ENCODE measurements at regions not wholly inside any gene's neighbourhood (a gene's known extent, or its start where the extent isn't known, plus 50 kb on each side); places are given as distances from the start of the nearest gene placed in this dataset.

DNA sequence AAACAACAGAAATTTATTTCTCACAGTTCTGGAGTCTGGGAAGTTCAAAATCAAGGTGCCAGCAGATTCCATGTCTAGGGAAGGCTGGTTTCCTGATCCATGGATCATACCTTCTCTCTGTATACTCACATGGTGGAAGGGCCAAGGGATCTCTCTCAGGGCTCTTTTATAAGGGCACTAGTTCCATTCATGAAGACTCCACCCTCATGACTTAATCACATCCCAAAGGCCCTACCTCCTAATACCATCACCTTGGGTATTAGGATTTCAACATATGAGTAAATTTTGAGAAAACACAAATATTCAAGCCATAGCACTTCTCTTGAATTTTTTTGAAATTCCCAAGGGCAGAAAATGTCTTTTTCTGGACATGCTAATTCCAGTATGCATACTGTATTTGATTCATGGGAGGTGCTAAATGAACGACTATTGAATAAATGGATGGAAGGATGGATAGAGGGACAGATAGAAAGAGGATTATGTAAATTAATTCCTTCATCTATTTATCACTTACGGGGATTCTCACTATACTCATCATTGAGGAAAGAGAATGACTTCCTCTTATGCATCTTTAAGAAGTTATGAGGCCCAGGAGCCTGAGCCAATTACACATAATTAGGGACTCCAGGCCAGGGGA is 182.8 kb downstream of the NRIP1 start:
- TF ChIP-seq, protein P1, sequence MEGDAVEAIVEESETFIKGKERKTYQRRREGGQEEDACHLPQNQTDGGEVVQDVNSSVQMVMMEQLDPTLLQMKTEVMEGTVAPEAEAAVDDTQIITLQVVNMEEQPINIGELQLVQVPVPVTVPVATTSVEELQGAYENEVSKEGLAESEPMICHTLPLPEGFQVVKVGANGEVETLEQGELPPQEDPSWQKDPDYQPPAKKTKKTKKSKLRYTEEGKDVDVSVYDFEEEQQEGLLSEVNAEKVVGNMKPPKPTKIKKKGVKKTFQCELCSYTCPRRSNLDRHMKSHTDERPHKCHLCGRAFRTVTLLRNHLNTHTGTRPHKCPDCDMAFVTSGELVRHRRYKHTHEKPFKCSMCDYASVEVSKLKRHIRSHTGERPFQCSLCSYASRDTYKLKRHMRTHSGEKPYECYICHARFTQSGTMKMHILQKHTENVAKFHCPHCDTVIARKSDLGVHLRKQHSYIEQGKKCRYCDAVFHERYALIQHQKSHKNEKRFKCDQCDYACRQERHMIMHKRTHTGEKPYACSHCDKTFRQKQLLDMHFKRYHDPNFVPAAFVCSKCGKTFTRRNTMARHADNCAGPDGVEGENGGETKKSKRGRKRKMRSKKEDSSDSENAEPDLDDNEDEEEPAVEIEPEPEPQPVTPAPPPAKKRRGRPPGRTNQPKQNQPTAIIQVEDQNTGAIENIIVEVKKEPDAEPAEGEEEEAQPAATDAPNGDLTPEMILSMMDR (IDR thresholded peaks at IDR 0.05): no peak

DNA sequence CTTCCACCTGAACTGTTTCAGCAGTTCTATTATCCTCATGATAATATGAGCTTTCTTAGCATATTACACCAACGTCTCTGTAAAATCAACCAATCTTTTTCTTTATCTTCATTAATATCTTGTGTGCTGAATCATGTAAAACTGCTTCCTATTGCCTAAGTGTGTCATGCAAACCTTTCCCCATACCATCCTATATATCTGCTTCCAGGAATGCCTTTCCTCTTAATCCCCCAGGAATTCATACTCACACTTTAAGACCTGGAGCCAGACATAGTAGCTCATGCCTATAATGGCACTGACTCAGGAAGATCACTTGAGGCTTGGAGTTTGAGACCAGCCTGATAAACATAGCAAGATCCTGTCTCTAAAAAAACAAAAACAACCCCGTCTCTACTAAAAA is 183.9 kb downstream of the NRIP1 start:
- no peaks in the 10 kb centered on the region for H3K27me3 ChIP-seq
- TF ChIP-seq, protein P1 (IDR thresholded peaks at IDR 0.05): no peak
- H3K9ac ChIP-seq (ENCODE audit: low read depth in 2 of 2, low read length in 2 of 2): no peak overlapping the region
- no peaks in the 10 kb centered on the region for H3K36me3 ChIP-seq
- intact Hi-C loops (cut with DNase I): no loop called here
- no peak overlapping the region for H3K4me3 ChIP-seq
- H3K27ac ChIP-seq: no peak overlapping the region
- DNase-seq: no peak
- H3K9me3 ChIP-seq: no peaks in the 10 kb centered on the region
- no peaks in the 10 kb centered on the region for H3K4me1 ChIP-seq

More for the DNA sequence above, 182.8 kb downstream of the NRIP1 start:
- H3K27me3 ChIP-seq: no peaks in the 10 kb centered on the region
- H3K36me3 ChIP-seq: no peaks in the 10 kb centered on the region
- H3K27ac ChIP-seq: no peak overlapping the region
- H3K9ac ChIP-seq (ENCODE audit: low read depth in 2 of 2, low read length in 2 of 2): no peak overlapping the region
- intact Hi-C loops (cut with DNase I): no loop called here
- DNase-seq: no peak
- H3K4me1 ChIP-seq: no peaks in the 10 kb centered on the region
- H3K9me3 ChIP-seq: no peaks in the 10 kb centered on the region
- H3K4me3 ChIP-seq: no peak overlapping the region

DNA sequence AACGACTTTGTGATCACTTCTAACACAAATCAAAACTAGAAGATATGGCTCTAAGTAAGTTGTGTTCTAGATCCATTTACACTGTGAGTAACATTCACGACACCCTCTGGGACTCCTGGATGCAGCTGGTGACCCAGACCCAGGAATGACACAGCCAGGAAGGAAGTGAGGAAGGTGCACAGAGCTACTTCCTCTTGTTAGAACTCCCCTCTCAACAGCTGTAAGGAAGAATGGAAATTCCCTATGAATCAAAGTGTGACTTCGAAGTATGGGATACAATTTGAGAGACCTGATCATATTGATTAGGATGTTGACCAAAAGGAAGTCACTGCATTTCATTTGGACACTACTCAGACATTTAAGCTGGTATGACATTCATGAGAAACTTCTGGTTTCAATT is 185.3 kb downstream of the NRIP1 start:
- Histone ChIP-seq H3K9ac (ENCODE audit: low read depth in 2 of 2, low read length in 2 of 2) (no peak overlapping the region), H3K9me3 (no peaks in the 10 kb centered on the region), H3K4me3 (no peak overlapping the region), H3K27me3 (no peaks in the 10 kb centered on the region), H3K36me3 (no peaks in the 10 kb centered on the region), H3K4me1 (no peaks in the 10 kb centered on the region), H3K27ac (no peak overlapping the region)
- no peak for DNase-seq
- TF ChIP-seq, protein P1 (IDR thresholded peaks at IDR 0.05): no peak
- intact Hi-C loops (cut with DNase I): no loop called here

DNA sequence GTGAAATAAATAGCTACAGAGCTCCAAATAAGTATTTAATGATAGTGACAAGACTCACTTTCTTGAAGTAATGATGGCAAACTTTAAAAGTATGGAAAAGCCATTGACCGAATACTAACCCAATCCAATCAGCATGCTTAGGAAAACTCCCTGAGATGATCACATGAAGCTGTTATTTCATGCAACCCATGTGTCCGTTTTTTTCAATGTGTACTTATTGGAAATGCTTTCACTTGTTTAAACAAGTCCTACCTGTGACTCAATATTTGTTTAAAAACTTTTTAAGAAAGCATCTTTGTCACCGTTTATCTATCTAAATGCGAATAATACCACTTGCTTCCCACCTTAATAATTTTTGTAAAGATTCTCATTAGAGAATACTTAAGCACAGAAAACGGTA is 185.8 kb downstream of the NRIP1 start:
- intact Hi-C loops (cut with DNase I): no loop called here

DNA sequence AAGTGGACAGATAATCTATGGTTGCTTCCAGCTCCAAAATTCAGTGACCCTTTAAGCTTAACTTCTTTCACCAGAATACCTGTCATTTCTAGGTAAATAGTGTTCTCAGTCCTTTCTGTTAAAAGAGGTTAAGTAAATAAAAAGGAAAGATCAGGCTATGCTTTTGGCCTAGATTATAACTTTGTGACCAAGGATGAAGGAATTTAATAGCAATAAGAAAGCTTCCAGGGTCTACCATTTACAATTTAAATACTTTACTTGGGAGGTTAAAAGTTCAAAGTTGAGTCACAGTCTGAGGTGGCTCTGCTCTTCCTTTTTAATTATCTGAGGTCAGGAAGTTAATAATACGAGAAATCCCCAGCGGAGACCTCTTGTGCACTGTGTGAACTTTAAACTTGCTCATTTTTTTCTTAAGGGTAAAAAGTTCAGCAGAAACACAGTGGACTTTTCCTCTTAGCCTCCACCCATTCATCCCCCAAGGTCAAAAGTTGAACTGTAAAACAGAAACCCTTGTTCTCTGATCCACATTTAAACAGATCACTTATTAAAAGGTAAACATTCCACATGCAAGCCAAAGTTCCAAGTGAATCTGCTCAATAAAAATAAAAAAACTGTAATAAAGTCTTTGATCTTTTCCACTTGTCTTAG is 187.1 kb downstream of the NRIP1 start:
- H3K4me1 ChIP-seq: no peaks in the 10 kb centered on the region
- H3K9me3 ChIP-seq: no peaks in the 10 kb centered on the region
- no peak overlapping the region for H3K4me3 ChIP-seq
- H3K27ac ChIP-seq: no peak overlapping the region
- intact Hi-C loops (cut with DNase I): no loop called here
- no peak for DNase-seq
- TF ChIP-seq, protein P1 (IDR thresholded peaks at IDR 0.05): no peak
- H3K36me3 ChIP-seq: no peaks in the 10 kb centered on the region
- no peaks in the 10 kb centered on the region for H3K27me3 ChIP-seq
- no peak overlapping the region for H3K9ac ChIP-seq (ENCODE audit: low read depth in 2 of 2, low read length in 2 of 2)

More for the DNA sequence above, 185.8 kb downstream of the NRIP1 start:
- no peak overlapping the region for H3K4me3 ChIP-seq
- H3K9me3 ChIP-seq: no peaks in the 10 kb centered on the region
- H3K4me1 ChIP-seq: no peaks in the 10 kb centered on the region
- H3K36me3 ChIP-seq: no peaks in the 10 kb centered on the region
- no peak overlapping the region for H3K27ac ChIP-seq
- H3K9ac ChIP-seq (ENCODE audit: low read depth in 2 of 2, low read length in 2 of 2): no peak overlapping the region
- TF ChIP-seq, protein P1 (IDR thresholded peaks at IDR 0.05): no peak
- no peak for DNase-seq
- H3K27me3 ChIP-seq: no peaks in the 10 kb centered on the region

Measured in colonic mucosa (tissue), 4 donors.